GM19351 (cell line): ENCODE measurements at regions not wholly inside any gene's neighbourhood (a gene's known extent, or its start where the extent isn't known, plus 50 kb on each side); places are given as distances from the start of the nearest gene placed in this dataset.

Source experiments
- ATAC-seq: cut with Tn5 transposase; IDR thresholded peaks from one replicate; pipeline ENCODE4 v1.9.1; 2021; ENCODE audit warnings: mild to moderate bottlenecking, moderate library complexity; ENCODE audit not compliant: unreplicated experiment

- ATAC-seq: peak; percentile 56
Measured at GRCh38 chr5:63727583-63727982, 234.7 kb downstream of the HTR1A start.

DNA sequence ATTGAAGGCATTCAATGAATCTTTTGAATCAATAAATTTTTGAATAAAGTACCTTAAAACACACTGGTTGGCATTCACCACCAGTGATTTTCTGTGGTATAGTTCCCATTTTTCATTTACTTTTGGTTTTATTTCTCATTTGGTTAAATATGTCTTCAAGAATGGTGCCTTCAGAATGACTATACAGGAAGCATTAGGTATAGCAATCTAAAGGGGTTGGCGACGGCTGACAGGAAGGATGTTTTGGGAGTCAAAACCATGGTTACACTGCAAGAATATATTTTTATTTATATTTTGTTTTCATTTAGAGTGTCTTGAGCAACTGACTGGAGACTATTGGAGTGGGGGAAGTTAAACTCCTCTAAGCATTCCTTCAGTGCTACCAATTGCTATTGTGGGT, 235.7 kb downstream of the HTR1A start:
- peak; percentile 78 for ATAC-seq

GRCh38 chr5:63719147-63719546, 243.1 kb downstream of the HTR1A start:
- ATAC-seq: no peak

DNA sequence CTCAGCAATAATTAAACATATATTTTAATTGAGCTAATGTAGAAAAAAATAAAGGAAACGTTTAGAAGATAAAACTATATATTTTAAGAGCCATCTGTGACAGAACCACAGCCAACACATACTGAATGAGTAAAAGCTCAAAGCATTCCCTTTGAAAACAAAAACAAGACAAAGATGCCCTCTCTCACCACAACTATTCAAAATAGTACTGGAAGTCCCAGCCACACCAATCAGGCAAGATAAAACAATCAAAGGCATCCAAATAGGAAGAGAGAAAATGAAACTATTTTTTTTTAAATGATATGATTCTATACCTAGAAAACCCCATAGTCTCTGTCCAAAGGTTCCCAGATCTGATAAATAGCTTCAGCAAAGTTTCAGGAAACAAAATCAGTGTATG, 262.0 kb downstream of the HTR1A start:
- no peak for ATAC-seq

- ATAC-seq: no peak
Measured at GRCh38 chr5:63697811-63698210, 264.4 kb downstream of the HTR1A start.

- no peak for ATAC-seq
Measured at GRCh38 chr5:63690546-63690945, 271.7 kb downstream of the HTR1A start.

GRCh38 chr5:63687854-63688516, 274.3 kb downstream of the HTR1A start:
- no peak for ATAC-seq

DNA sequence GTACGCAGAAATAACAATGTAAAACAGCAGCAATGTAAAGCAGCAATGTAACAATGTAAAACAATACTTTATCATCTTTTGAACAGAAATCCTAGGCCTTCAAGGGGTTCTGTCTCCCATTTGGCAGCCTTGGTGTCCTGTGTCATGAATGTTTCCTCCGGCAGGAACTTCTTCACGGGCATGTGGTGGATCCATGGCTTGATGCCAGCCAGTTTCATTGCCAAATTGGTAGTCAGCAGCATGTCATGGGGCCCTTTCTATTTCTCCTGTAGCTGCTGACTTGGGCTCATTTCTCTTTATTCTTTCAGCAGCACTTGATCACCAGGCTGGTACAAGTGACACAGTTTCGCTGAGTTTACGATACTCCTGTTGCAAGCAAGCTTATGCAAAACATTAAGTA, 275.3 kb downstream of the HTR1A start:
- no peak for ATAC-seq

- ATAC-seq: no peak
Measured at GRCh38 chr5:63686181-63686580, 276.1 kb downstream of the HTR1A start.

DNA sequence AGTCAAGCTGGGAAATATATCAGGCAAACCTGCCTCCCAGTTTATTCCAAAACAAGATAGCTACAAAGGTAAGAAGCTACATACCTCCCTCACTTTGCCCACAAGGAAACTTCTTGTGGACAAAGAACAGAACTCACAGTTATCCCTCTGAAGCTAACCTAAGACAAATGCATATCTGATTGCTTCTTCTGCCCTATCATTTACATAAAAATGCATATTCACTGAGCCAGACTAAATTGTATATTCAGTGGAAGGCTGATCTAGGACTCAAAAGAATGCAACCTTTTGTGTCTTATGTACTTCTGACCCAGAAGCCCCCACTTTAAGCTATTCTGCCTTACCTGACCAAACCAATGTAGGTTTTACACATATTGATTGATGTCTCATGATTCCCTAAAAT, 276.8 kb downstream of the HTR1A start:
- no peak for ATAC-seq

DNA sequence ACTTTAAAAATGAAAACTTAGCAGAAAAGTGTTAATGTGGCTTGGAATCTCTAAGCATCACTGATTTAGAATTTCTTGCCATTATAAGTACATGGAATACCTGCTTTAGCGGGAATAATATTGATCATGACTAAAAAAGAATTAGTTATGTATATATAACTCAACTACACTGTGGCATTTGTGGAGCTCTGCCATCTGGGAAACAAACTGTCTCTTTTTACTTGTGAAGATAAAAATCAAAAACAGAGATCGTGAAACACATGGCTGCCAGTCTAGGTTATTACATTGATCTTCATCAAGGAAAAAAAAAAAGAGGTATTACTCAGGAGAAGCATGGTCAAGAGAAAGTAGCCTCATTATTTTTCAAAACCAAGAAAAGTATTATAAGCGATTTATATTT, 287.4 kb downstream of the HTR1A start:
- no peak for ATAC-seq

GRCh38 chr5:63655043-63655442, 307.2 kb downstream of the HTR1A start:
- no peak for ATAC-seq

GRCh38 chr5:63650581-63650980, 311.7 kb downstream of the HTR1A start:
- no peak for ATAC-seq

DNA sequence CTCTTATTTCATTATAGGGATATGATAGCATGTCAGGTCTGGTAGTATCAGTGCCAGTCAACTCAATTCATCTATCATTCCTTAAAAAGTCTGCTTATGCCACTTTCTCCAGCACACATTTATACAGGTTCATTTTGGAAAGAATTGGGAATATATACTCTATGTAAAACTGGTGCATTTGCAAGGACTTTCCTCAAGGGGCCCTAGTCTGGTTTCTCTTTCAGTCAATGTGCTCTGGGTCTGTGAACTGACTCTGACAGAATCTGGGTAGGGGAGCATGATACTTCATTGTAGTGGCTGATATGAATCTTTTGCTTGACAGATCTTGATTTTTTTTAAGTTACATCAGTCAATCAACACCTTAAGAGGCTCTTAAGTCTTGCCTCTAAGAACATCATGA, 313.9 kb downstream of the HTR1A start:
- no peak for ATAC-seq

GRCh38 chr5:63629951-63630630, 332.2 kb downstream of the HTR1A start:
- no peak for ATAC-seq

DNA sequence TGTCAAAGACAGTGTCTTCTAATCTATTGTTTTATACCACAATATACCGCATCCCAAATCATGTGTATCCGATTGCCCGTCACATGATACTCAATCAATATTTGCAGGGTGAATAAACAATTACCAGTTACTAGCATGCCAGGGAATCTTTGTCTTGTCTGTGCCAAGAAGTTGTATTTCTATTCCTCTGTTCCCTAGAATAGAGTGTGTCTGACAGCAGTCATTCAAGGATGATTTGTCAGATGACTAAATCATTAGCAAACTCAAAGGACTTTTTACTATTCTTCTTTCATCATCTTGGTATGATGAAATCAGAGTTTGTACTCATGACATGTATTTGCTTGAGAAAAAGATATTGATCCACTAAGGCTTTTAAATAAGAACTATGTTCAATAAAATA, 348.8 kb downstream of the HTR1A start:
- ATAC-seq: no peak

DNA sequence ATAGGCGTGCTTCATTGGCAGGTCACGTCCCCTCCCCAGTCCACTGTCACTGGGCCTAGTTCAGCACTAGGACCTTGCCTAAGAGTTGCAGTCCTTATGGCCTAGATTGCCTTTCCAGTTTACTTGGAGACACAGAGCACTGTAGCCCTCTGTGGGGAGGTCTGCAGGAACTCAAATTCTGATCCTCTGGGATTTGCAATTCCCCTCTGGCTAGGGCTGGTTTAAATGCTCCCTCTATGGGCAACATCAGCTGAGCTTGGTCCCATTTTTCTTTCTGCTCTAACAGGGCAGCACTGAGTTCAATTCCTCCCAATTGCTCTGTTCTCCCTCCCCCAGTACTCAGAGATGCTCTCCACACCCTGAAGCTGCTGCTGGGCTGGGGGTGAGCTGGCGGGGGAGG, 358.2 kb downstream of the HTR1A start:
- no peak for ATAC-seq

GRCh38 chr5:63602971-63603370, 359.3 kb downstream of the HTR1A start:
- ATAC-seq: no peak

- ATAC-seq: no peak
Measured at GRCh38 chr5:63596254-63596653, 366.0 kb downstream of the HTR1A start.

GRCh38 chr5:63573380-63573779, 388.9 kb downstream of the HTR1A start:
- no peak for ATAC-seq

- no peak for ATAC-seq
Measured at GRCh38 chr5:63572740-63573139, 389.5 kb downstream of the HTR1A start.

DNA sequence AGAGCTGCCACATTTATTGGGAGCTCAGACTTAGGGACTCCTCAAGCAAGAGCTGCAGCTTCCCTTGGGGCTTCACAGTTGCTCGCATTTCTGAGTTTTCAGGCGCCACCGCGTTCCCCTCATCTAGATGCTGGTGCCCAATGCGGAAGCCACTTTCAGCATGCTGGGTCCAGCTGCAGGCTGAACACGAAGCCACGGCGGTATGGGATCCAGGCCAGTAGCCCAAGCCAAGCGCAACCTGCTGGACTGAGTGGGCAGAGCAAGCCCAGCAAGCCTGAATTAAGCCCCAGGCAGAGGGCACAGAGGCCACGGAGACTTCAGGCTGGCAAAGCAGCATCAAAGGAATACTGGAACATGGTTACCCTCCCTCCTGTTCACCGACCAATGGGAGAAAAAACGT, 391.5 kb downstream of the HTR1A start:
- ATAC-seq: no peak

GRCh38 chr5:63564789-63565188, 397.5 kb downstream of the HTR1A start:
- no peak for ATAC-seq
